DOHH2 (cell line): ENCODE measurements at regions not wholly inside any gene's neighbourhood (a gene's known extent, or its start where the extent isn't known, plus 50 kb on each side); places are given as distances from the start of the nearest gene placed in this dataset.

Experiments used
- CTCF ChIP-seq: fragments of 200-600 bp; sonication (generic); IDR thresholded peaks from one replicate; pipeline ENCODE4 v1.5.1; 2014; ENCODE audit warnings: antibody characterized with exemption, mild to moderate bottlenecking, low read depth, low read length; ENCODE audit not compliant: poor library complexity, severe bottlenecking
- EZH2phosphoT487 ChIP-seq: fragments of 200-600 bp; sonication (generic); IDR thresholded peaks from 2 replicates; pipeline ENCODE4 v1.6.1; 2017; ENCODE audit warnings: borderline replicate concordance, mild to moderate bottlenecking, antibody characterized with exemption, low read length, moderate library complexity, mixed read lengths

GRCh38 chr12:94763462-94763861 is 113.1 kb upstream of the TMCC3 start:
- TF ChIP-seq CTCF (no peak), EZH2phosphoT487 (no peak)
